Right lobe of liver (tissue), 6 donors: ENCODE measurements at regions not wholly inside any gene's neighbourhood (a gene's known extent, or its start where the extent isn't known, plus 50 kb on each side); places are given as distances from the start of the nearest gene placed in this dataset.

Experiments used
- ATAC-seq, 4 donors: fragments of 200-7000 bp; cut with Tn5 transposase; one replicate each; pipeline ENCODE4 v1.9.1; 2020; ENCODE audit warnings: mild to moderate bottlenecking in 4 of 4, moderate library complexity in 4 of 4
- DNase-seq, 3 donors: peaks; one replicate each; pipeline ENCODE4 v3.0.0-alpha.2; 2020
- H3K27ac ChIP-seq, 3 donors: fragments of 200-600 bp; one replicate each; pipeline ENCODE4 v1.8.0; 2022
- H3K27me3 ChIP-seq, 2 donors: fragments of 200-600 bp; one replicate each; pipeline ENCODE4 v1.8.0; 2022
- H3K36me3 ChIP-seq, 4 donors: fragments of 200-600 bp; sonication (generic) in 1 of 4; one replicate each; pipeline versions ENCODE4 v1.5.1 to v1.8.0; 2017 to 2022; ENCODE audit warnings: control low read depth in 1 of 4
- H3K4me1 ChIP-seq, 4 donors: fragments of 200-600 bp; sonication (generic) in 1 of 4; one replicate each; pipeline versions ENCODE4 v1.5.1 to v1.8.0; 2017 to 2022; ENCODE audit warnings: control low read depth in 1 of 4
- H3K4me3 ChIP-seq, 3 donors: fragments of 200-600 bp; one replicate each; pipeline ENCODE4 v1.8.0; 2022
- H3K9me3 ChIP-seq, 4 donors: fragments of 200-600 bp; sonication (generic) in 1 of 4; one replicate each; pipeline versions ENCODE4 v1.5.1 to v1.8.0; 2017 to 2022; ENCODE audit warnings: control low read depth in 1 of 4
- POLR2A ChIP-seq: fragments of 450-650 bp; IDR thresholded peaks from one replicate; pipeline ENCODE4 v1.6.1; 2017; ENCODE audit warnings: antibody characterized with exemption, mild to moderate bottlenecking
- WGBS: methylation state at CpG from one replicate; pipeline ENCODE4 v1.1.6; 2018; ENCODE audit warnings: low coverage, low lambda C conversion rate; ENCODE audit not compliant: insufficient coverage; ENCODE audit errors: missing lambda C conversion rate; 5-methylcytosine and 5-hydroxymethylcytosine counted together
- intact Hi-C, 2 donors: fragments of 100-400 bp; cut with DNase I; formaldehyde crosslinking; loops; one replicate each; pipeline versions ENCODE4 v1.11.2 to v1.14.1; 2022
- TF ChIP-seq, protein P1 (sequence below), 4 donors: fragments of 200-600 bp in 3 of 4; fragments of 450-650 bp in 1 of 4; IDR thresholded peaks; one replicate each; pipeline versions ENCODE4 v1.5.1 to v1.8.0; 2016 to 2022; ENCODE audit warnings: antibody characterized with exemption in 4 of 4, mild to moderate bottlenecking in 2 of 4
- donor health status: DM: no; HTN: yes; CAD: no.
- donor health status: DM: no; HTN: no; CAD: no.
- donor health status: DM: no; HTN: no; CAD: no.
- donor health status: DM: no; HTN: yes; CAD: no.
- donor health status: DM: no; HTN: yes; CAD: no.

DNA sequence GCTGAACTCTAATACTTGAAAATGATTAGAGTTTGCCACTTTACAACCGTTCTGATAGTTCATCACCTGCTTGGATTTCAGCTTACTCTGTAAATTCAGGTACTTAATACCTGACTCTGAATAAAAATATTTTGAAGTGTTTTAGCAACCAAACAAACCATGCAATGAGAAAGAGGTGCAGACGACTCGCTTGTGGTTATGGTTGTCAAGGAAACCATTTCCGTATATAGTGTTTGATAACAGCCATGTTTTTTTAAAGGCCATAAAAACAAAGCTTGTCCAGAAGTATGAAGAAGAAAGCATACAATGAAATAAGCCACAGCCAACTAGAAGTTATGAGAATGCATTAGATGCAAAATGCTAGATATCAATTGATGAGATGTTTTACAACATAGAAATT lies 167.2 kb upstream of the HMCN1 start:
- DNase-seq (no peak), ATAC-seq (peak in 2 of 4 donors; percentile 39 to 45)
- H3K27me3 ChIP-seq: no peaks in the 10 kb centered on the region
- no peaks in the 10 kb centered on the region for H3K9me3 ChIP-seq
- H3K4me1 ChIP-seq: no peaks in the 10 kb centered on the region
- H3K4me3 ChIP-seq: no peak overlapping the region
- TF ChIP-seq, protein P1, sequence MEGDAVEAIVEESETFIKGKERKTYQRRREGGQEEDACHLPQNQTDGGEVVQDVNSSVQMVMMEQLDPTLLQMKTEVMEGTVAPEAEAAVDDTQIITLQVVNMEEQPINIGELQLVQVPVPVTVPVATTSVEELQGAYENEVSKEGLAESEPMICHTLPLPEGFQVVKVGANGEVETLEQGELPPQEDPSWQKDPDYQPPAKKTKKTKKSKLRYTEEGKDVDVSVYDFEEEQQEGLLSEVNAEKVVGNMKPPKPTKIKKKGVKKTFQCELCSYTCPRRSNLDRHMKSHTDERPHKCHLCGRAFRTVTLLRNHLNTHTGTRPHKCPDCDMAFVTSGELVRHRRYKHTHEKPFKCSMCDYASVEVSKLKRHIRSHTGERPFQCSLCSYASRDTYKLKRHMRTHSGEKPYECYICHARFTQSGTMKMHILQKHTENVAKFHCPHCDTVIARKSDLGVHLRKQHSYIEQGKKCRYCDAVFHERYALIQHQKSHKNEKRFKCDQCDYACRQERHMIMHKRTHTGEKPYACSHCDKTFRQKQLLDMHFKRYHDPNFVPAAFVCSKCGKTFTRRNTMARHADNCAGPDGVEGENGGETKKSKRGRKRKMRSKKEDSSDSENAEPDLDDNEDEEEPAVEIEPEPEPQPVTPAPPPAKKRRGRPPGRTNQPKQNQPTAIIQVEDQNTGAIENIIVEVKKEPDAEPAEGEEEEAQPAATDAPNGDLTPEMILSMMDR (IDR thresholded peaks at IDR 0.05): no peak
- no peak for TF ChIP-seq POLR2A
- intact Hi-C loops: no loop called here
- no peaks in the 10 kb centered on the region for H3K36me3 ChIP-seq
- no peak overlapping the region for H3K27ac ChIP-seq
- 19% methylated on average over 4 of the region's 4 CpGs for WGBS

GRCh38 chr1:185565302-185565701 lies 168.9 kb upstream of the HMCN1 start:
- Histone ChIP-seq H3K27ac (no peak overlapping the region), H3K36me3 (no peaks in the 10 kb centered on the region), H3K4me3 (no peak overlapping the region), H3K4me1 (no peaks in the 10 kb centered on the region), H3K27me3 (no peaks in the 10 kb centered on the region), H3K9me3 (no peaks in the 10 kb centered on the region)
- DNase-seq: no peak
- no peak for ATAC-seq
- TF ChIP-seq, protein P1 (IDR thresholded peaks at IDR 0.05): no peak
- TF ChIP-seq POLR2A: no peak
- intact Hi-C loops: no loop called here
- WGBS: 81% methylated on average over 4 of the region's 5 CpGs

DNA sequence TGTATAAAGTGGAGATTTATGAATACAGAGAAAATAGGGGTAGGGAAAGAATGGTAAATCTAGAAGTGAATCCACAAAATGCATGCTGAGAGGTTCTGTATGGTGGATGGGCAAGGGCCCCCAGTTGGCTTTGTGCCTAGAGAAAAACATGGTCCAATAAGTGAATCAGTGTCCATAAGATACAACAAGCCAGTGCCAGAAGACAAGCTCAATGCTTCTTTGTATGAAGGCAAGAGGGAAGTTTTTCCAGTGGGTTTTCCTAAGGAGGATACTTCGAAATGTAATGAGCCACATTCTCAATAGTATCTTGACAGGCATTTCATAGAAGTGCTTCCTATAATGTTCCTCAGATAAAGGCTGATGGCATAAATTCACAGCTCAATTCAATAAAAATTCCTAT lies 169.4 kb upstream of the HMCN1 start:
- no peak overlapping the region for H3K4me3 ChIP-seq
- TF ChIP-seq, protein P1 (IDR thresholded peaks at IDR 0.05): no peak
- TF ChIP-seq POLR2A: no peak
- no peak for ATAC-seq
- no peaks in the 10 kb centered on the region for H3K36me3 ChIP-seq
- H3K4me1 ChIP-seq: no peaks in the 10 kb centered on the region
- WGBS: 85% methylated on average over 1 of the region's 1 CpG
- H3K27me3 ChIP-seq: no peaks in the 10 kb centered on the region
- no peaks in the 10 kb centered on the region for H3K9me3 ChIP-seq
- no peak for DNase-seq
- no peak overlapping the region for H3K27ac ChIP-seq
- intact Hi-C loops: no loop called here

GRCh38 chr1:185562461-185563359 lies 171.5 kb upstream of the HMCN1 start:
- no peaks in the 10 kb centered on the region for H3K27me3 ChIP-seq
- 89% methylated on average over 6 of the region's 6 CpGs for WGBS
- intact Hi-C loops: no loop called here
- DNase-seq: no peak
- no peak overlapping the region for H3K4me3 ChIP-seq
- no peaks in the 10 kb centered on the region for H3K36me3 ChIP-seq
- H3K9me3 ChIP-seq: no peaks in the 10 kb centered on the region
- no peaks in the 10 kb centered on the region for H3K4me1 ChIP-seq
- no peak overlapping the region for H3K27ac ChIP-seq
- peak in 1 of 4 donors; percentile 79 for ATAC-seq
- TF ChIP-seq POLR2A: no peak
- TF ChIP-seq, protein P1 (IDR thresholded peaks at IDR 0.05): no peak
